Suprapubic skin (tissue), 4 donors: ENCODE measurements at regions not wholly inside any gene's neighbourhood (a gene's known extent, or its start where the extent isn't known, plus 50 kb on each side); places are given as distances from the start of the nearest gene placed in this dataset.

ENCODE experiments used
- DNase-seq, 2 donors: peaks; one replicate each; pipeline ENCODE4 v3.0.0-alpha.2; 2019; ENCODE audit warnings: low spot score in 2 of 2
- H3K27ac ChIP-seq: fragments of 200-600 bp; sonication (generic); one replicate; pipeline ENCODE4 v1.5.1; 2019
- H3K27me3 ChIP-seq: fragments of 200-600 bp; sonication (generic); one replicate; pipeline ENCODE4 v1.5.1; 2019
- H3K36me3 ChIP-seq: fragments of 200-600 bp; sonication (generic); one replicate; pipeline ENCODE4 v1.5.1; 2019
- H3K4me1 ChIP-seq: fragments of 200-600 bp; sonication (generic); one replicate; pipeline ENCODE4 v1.5.1; 2019
- H3K4me3 ChIP-seq: fragments of 200-600 bp; sonication (generic); one replicate; pipeline ENCODE4 v1.5.1; 2019; ENCODE audit warnings: mild to moderate bottlenecking
- H3K9me3 ChIP-seq: fragments of 200-600 bp; sonication (generic); one replicate; pipeline ENCODE4 v1.5.1; 2019
- CTCF ChIP-seq, 2 donors: fragments of 200-600 bp in 1 of 2; fragments of 450-650 bp in 1 of 2; sonication (generic) in 1 of 2; IDR thresholded peaks; one replicate each; pipeline ENCODE4 v1.5.1; 2016 to 2019; ENCODE audit warnings: antibody characterized with exemption in 2 of 2, mild to moderate bottlenecking in 1 of 2, moderate library complexity in 1 of 2
- EP300 ChIP-seq: sonication (generic); formaldehyde crosslinking; IDR thresholded peaks from one replicate; pipeline ENCODE4 v1.6.1; 2017; ENCODE audit warnings: antibody characterized with exemption
- POLR2A ChIP-seq, 2 donors: fragments of 450-650 bp; IDR thresholded peaks; one replicate each; pipeline ENCODE4 v1.6.1; 2017; ENCODE audit warnings: antibody characterized with exemption in 2 of 2, mild to moderate bottlenecking in 2 of 2, moderate library complexity in 2 of 2
- POLR2AphosphoS5 ChIP-seq, 3 donors: sonication (generic); formaldehyde crosslinking; IDR thresholded peaks; one replicate each; pipeline ENCODE4 v1.6.1; 2017; ENCODE audit warnings: antibody characterized with exemption in 3 of 3
- WGBS: methylation state at CpG from one replicate; pipeline ENCODE4 v1.1.5; 2018; 5-methylcytosine and 5-hydroxymethylcytosine counted together

GRCh38 chr2:208570851-208571763 lies 164.5 kb downstream of the PTH2R start:
- WGBS: 58% methylated on average over 17 of the region's 17 CpGs
- H3K36me3 ChIP-seq: no peaks in the 10 kb centered on the region

DNA sequence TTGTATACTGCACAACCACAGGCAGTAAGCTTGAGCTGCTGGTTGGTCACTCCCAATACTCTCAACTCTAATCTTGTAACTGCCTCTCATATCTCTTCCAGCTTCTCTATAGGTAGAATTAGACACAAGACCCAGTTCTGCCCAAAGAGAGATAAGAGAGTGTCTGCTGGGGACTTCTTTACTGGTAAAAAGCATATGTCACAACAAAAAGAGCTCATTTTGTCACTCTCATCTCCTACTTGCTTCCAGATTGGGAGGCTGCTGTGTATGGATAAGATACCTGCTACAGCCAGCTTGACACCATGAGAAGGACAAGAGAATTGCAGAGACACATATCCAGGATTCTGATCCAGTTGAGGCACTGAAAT lies 165.2 kb downstream of the PTH2R start:
- Histone ChIP-seq H3K4me1 (no peaks in the 10 kb centered on the region), H3K27ac (no peak overlapping the region), H3K9me3 (peaks cover 3% of the 10 kb centered on the region), H3K27me3 (no peaks in the 10 kb centered on the region), H3K36me3 (no peaks in the 10 kb centered on the region), H3K4me3 (no peak overlapping the region)
- TF ChIP-seq EP300: no peak
- TF ChIP-seq POLR2A (IDR thresholded peaks at IDR 0.05): no peak
- TF ChIP-seq CTCF (IDR thresholded peaks at IDR 0.05): no peak
- no peak for TF ChIP-seq POLR2AphosphoS5 (IDR thresholded peaks at IDR 0.05)
- no peak for DNase-seq

More at GRCh38 chr2:208570851-208571763, 164.5 kb downstream of the PTH2R start:
- no peak for DNase-seq
- no peaks in the 10 kb centered on the region for H3K9me3 ChIP-seq
- H3K27ac ChIP-seq: no peak overlapping the region
- H3K4me1 ChIP-seq: no peaks in the 10 kb centered on the region
- H3K4me3 ChIP-seq: no peak overlapping the region
- TF ChIP-seq CTCF (IDR thresholded peaks at IDR 0.05): no peak
- TF ChIP-seq POLR2A (IDR thresholded peaks at IDR 0.05): no peak
- H3K27me3 ChIP-seq: no peaks in the 10 kb centered on the region

DNA sequence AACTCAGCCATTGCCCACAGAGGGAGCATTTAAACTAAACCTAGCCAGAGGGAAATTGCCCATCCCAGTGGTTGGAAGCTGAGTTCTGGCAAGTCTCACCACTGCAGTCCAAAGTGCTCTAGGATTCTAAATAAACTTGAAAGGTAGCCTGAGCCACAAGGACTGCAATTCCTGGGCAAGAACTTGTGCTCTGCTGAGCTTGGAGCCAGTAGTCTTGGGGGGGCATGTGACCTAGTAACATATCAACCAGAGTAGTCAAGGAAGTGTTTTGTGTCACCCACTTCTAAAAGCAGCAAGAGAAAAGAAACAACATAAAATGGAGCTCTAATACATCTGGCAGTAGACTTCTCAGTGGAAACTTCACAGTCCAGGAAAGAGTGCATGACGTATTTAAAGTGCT lies 167.0 kb downstream of the PTH2R start:
- no peak for TF ChIP-seq POLR2A (IDR thresholded peaks at IDR 0.05)
- TF ChIP-seq EP300: no peak
- no peak for TF ChIP-seq CTCF (IDR thresholded peaks at IDR 0.05)
- TF ChIP-seq POLR2AphosphoS5 (IDR thresholded peaks at IDR 0.05): no peak
- Histone ChIP-seq H3K36me3 (no peaks in the 10 kb centered on the region), H3K4me1 (no peaks in the 10 kb centered on the region), H3K27me3 (no peaks in the 10 kb centered on the region), H3K9me3 (peaks cover 3% of the 10 kb centered on the region), H3K4me3 (no peak overlapping the region), H3K27ac (no peak overlapping the region)
- 48% methylated on average over 1 of the region's 1 CpG for WGBS
- no peak for DNase-seq

- Histone ChIP-seq H3K9me3 (peaks cover 3% of the 10 kb centered on the region), H3K27ac (no peak overlapping the region), H3K4me3 (no peak overlapping the region), H3K36me3 (no peaks in the 10 kb centered on the region), H3K27me3 (no peaks in the 10 kb centered on the region), H3K4me1 (no peaks in the 10 kb centered on the region)
- no peak for TF ChIP-seq CTCF (IDR thresholded peaks at IDR 0.05)
- TF ChIP-seq POLR2AphosphoS5 (IDR thresholded peaks at IDR 0.05): no peak
- no peak for TF ChIP-seq POLR2A (IDR thresholded peaks at IDR 0.05)
- no peak for TF ChIP-seq EP300
- WGBS: 62% methylated on average over 1 of the region's 1 CpG
- DNase-seq: no peak
These were observed 173.1 kb downstream of the PTH2R start for GRCh38 chr2:208579678-208580077.

- no peak for DNase-seq
- no peaks in the 10 kb centered on the region for H3K4me1 ChIP-seq
- 52% methylated on average over 5 of the region's 5 CpGs for WGBS
- H3K36me3 ChIP-seq: no peaks in the 10 kb centered on the region
- H3K4me3 ChIP-seq: no peak overlapping the region
- no peaks in the 10 kb centered on the region for H3K27me3 ChIP-seq
- TF ChIP-seq POLR2A (IDR thresholded peaks at IDR 0.05): no peak
- TF ChIP-seq POLR2AphosphoS5 (IDR thresholded peaks at IDR 0.05): no peak
- TF ChIP-seq CTCF (IDR thresholded peaks at IDR 0.05): no peak
- TF ChIP-seq EP300: no peak
- no peak overlapping the region for H3K27ac ChIP-seq
- H3K9me3 ChIP-seq: no peaks in the 10 kb centered on the region
These were observed 177.9 kb downstream of the PTH2R start for GRCh38 chr2:208584378-208584985.
